ENCODE measurements at regions not wholly inside any gene's neighbourhood (a gene's known extent, or its start where the extent isn't known, plus 50 kb on each side); places are given as distances from the start of the nearest gene placed in this dataset.

GRCh38 chr7:42347616-42348015, 110.6 kb upstream of the GLI3 start:
- no peak for DNase-seq
- Histone ChIP-seq H3K36me3 (no peaks in the 10 kb centered on the region), H3K9me3 (no peaks in the 10 kb centered on the region), H3K27ac (no peak overlapping the region), H3K4me3 (no peak overlapping the region), H3K27me3 (no peaks in the 10 kb centered on the region), H3K4me1 (peaks cover 0 to 7% (median 3%) of the 10 kb centered on the region in 4 donors)
- 80% methylated on average over 4 of the region's 4 CpGs; no CpG with 5 or more reads in 1 of the 2 donors for WGBS, 2 donors (ENCODE audit: low coverage in 1 of 2)
- intact Hi-C loops (cut with DNase I; ENCODE audit: low total_unique reads) (no loop called here), in situ Hi-C loops (cut with MboI; ENCODE audit: low pct_ligation_motif_present in 1 of 4, low pct_unique_long_range_greater_than_20kb in 1 of 4, low sequenced_read_pairs in 3 of 4) (no loop called here)
- no peak for TF ChIP-seq POLR2A (IDR thresholded peaks at IDR 0.05)
- TF ChIP-seq POLR2AphosphoS5 (IDR thresholded peaks at IDR 0.05) = no peak
- no peak for TF ChIP-seq CTCF (IDR thresholded peaks at IDR 0.05)
- no peak for TF ChIP-seq EP300 (IDR thresholded peaks at IDR 0.05; ENCODE audit: low read depth)

- DNase-seq = no peak
- no peak overlapping the region for H3K27ac ChIP-seq
- H3K4me3 ChIP-seq = no peak overlapping the region
- no peaks in the 10 kb centered on the region for H3K27me3 ChIP-seq
- intact Hi-C loops (cut with DNase I; ENCODE audit: low total_unique reads) = no loop called here
- no peak for TF ChIP-seq EP300 (IDR thresholded peaks at IDR 0.05; ENCODE audit: low read depth)
- TF ChIP-seq POLR2A (IDR thresholded peaks at IDR 0.05) = no peak
- TF ChIP-seq POLR2AphosphoS5 (IDR thresholded peaks at IDR 0.05) = no peak
- TF ChIP-seq CTCF (IDR thresholded peaks at IDR 0.05) = no peak
- peaks cover 0 to 8% (median 0%) of the 10 kb centered on the region in 4 donors for H3K4me1 ChIP-seq
- in situ Hi-C loops (cut with MboI; ENCODE audit: low pct_ligation_motif_present in 1 of 4, low pct_unique_long_range_greater_than_20kb in 1 of 4, low sequenced_read_pairs in 3 of 4) = no loop called here
- 67 to 72% methylated on average over 1 of the region's 1 CpG for WGBS, 2 donors (ENCODE audit: low coverage in 1 of 2)
- no peaks in the 10 kb centered on the region for H3K36me3 ChIP-seq
- no peaks in the 10 kb centered on the region for H3K9me3 ChIP-seq
Observed at GRCh38 chr7:42345478-42346299, 108.7 kb upstream of the GLI3 start.

- H3K27ac ChIP-seq = no peak overlapping the region
- DNase-seq = no peak
- intact Hi-C loops (cut with DNase I; ENCODE audit: low total_unique reads) = no loop called here
- TF ChIP-seq POLR2A (IDR thresholded peaks at IDR 0.05) (no peak), CTCF (IDR thresholded peaks at IDR 0.05) (no peak), POLR2AphosphoS5 (IDR thresholded peaks at IDR 0.05) (no peak), EP300 (IDR thresholded peaks at IDR 0.05; ENCODE audit: low read depth) (no peak)
- in situ Hi-C loops (cut with MboI; ENCODE audit: low pct_ligation_motif_present in 1 of 4, low pct_unique_long_range_greater_than_20kb in 1 of 4, low sequenced_read_pairs in 3 of 4) = no loop called here
- H3K27me3 ChIP-seq = no peaks in the 10 kb centered on the region
- H3K4me3 ChIP-seq = no peak overlapping the region
- H3K9me3 ChIP-seq = no peaks in the 10 kb centered on the region
- peaks cover 0 to 8% (median 0%) of the 10 kb centered on the region in 4 donors for H3K4me1 ChIP-seq
- WGBS, 2 donors (ENCODE audit: low coverage in 1 of 2) = 40% methylated on average over 3 of the region's 3 CpGs; no CpG with 5 or more reads in 1 of the 2 donors
- H3K36me3 ChIP-seq = no peaks in the 10 kb centered on the region
Observed at GRCh38 chr7:42344198-42344755, 107.3 kb upstream of the GLI3 start.

GRCh38 chr7:42342381-42342780, 105.4 kb upstream of the GLI3 start:
- DNase-seq = no peak
- intact Hi-C loops (cut with DNase I; ENCODE audit: low total_unique reads) = no loop called here

More at GRCh38 chr7:42342381-42342780, 105.4 kb upstream of the GLI3 start:
- no peak overlapping the region for H3K4me3 ChIP-seq
- no peaks in the 10 kb centered on the region for H3K36me3 ChIP-seq
- H3K27ac ChIP-seq = no peak overlapping the region
- no peaks in the 10 kb centered on the region for H3K27me3 ChIP-seq
- in situ Hi-C loops (cut with MboI; ENCODE audit: low pct_ligation_motif_present in 1 of 4, low pct_unique_long_range_greater_than_20kb in 1 of 4, low sequenced_read_pairs in 3 of 4) = no loop called here
- H3K9me3 ChIP-seq = no peaks in the 10 kb centered on the region
- peaks cover 0 to 13% (median 5%) of the 10 kb centered on the region in 4 donors for H3K4me1 ChIP-seq
- 39 to 70% methylated on average over 3 of the region's 3 CpGs for WGBS, 2 donors (ENCODE audit: low coverage in 1 of 2)
- no peak for TF ChIP-seq CTCF (IDR thresholded peaks at IDR 0.05)
- TF ChIP-seq POLR2AphosphoS5 (IDR thresholded peaks at IDR 0.05) = no peak
- TF ChIP-seq POLR2A (IDR thresholded peaks at IDR 0.05) = no peak
- no peak for TF ChIP-seq EP300 (IDR thresholded peaks at IDR 0.05; ENCODE audit: low read depth)

Measured in transverse colon (tissue), 4 donors.